ENCODE measurements at regions not wholly inside any gene's neighbourhood (a gene's known extent, or its start where the extent isn't known, plus 50 kb on each side); places are given as distances from the start of the nearest gene placed in this dataset.
A peak's percentile ranks its signal among the peaks of the same experiment; 100 is the strongest.

GRCh38 chr1:222865718-222866117, 50.9 kb downstream of the DISP1 start:
- TF ChIP-seq CTCF (conservative IDR thresholded peaks at IDR 0.05; ENCODE audit: low read length), result no peak
- DNase-seq (ENCODE audit: low read depth), result no peak
- H3K4me3 ChIP-seq (ENCODE audit: low read length), result no peak overlapping the region

GRCh38 chr1:222867316-222867715, 52.5 kb downstream of the DISP1 start:
- no peak for DNase-seq (ENCODE audit: low read depth)
- TF ChIP-seq CTCF (conservative IDR thresholded peaks at IDR 0.05; ENCODE audit: low read length), result no peak
- no peak overlapping the region for H3K4me3 ChIP-seq (ENCODE audit: low read length)

GRCh38 chr1:222876182-222876581, 61.3 kb downstream of the DISP1 start:
- no peak for TF ChIP-seq CTCF (conservative IDR thresholded peaks at IDR 0.05; ENCODE audit: low read length)
- no peak overlapping the region for H3K4me3 ChIP-seq (ENCODE audit: low read length)
- no peak for DNase-seq (ENCODE audit: low read depth)

GRCh38 chr1:222877854-222878253, 63.0 kb downstream of the DISP1 start:
- H3K4me3 ChIP-seq (ENCODE audit: low read length), result no peak overlapping the region
- no peak for TF ChIP-seq CTCF (conservative IDR thresholded peaks at IDR 0.05; ENCODE audit: low read length)
- no peak for DNase-seq (ENCODE audit: low read depth)

- no peak for TF ChIP-seq CTCF (conservative IDR thresholded peaks at IDR 0.05; ENCODE audit: low read length)
- peak; percentile 47 for DNase-seq (ENCODE audit: low read depth)
- no peak overlapping the region for H3K4me3 ChIP-seq (ENCODE audit: low read length)
Observed at GRCh38 chr1:222880587-222880986, 65.7 kb downstream of the DISP1 start.

GRCh38 chr1:222886194-222886854, 71.5 kb downstream of the DISP1 start:
- TF ChIP-seq CTCF (conservative IDR thresholded peaks at IDR 0.05; ENCODE audit: low read length), result no peak
- no peak for DNase-seq (ENCODE audit: low read depth)
- H3K4me3 ChIP-seq (ENCODE audit: low read length), result no peak overlapping the region

- no peak for TF ChIP-seq CTCF (conservative IDR thresholded peaks at IDR 0.05; ENCODE audit: low read length)
- no peak for DNase-seq (ENCODE audit: low read depth)
- no peak overlapping the region for H3K4me3 ChIP-seq (ENCODE audit: low read length)
Observed at GRCh38 chr1:222886878-222887351, 72.1 kb downstream of the DISP1 start.
